ENCODE measurements at regions not wholly inside any gene's neighbourhood (a gene's known extent, or its start where the extent isn't known, plus 50 kb on each side); places are given as distances from the start of the nearest gene placed in this dataset.

DNA sequence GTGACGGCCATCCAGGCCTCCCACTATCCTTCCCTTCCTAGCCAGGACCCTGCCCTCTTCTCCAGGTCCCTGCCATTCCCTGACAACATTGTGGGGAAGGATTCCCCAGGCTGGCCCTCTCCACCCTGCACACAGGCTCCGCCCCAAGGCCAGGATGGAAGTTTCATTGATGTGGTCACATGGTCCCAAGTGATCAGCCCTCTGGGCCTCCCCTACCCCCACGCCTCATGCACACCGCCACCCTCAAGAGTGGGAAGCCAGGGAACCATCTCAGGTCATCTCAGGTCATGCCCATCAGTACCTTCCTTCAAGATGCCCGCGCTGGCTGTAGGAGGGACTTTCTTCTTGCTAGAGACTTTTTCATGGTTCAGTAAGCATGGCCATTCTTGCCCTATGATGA, 514.8 kb upstream of the RAB6C start:
- TF ChIP-seq, protein P1, sequence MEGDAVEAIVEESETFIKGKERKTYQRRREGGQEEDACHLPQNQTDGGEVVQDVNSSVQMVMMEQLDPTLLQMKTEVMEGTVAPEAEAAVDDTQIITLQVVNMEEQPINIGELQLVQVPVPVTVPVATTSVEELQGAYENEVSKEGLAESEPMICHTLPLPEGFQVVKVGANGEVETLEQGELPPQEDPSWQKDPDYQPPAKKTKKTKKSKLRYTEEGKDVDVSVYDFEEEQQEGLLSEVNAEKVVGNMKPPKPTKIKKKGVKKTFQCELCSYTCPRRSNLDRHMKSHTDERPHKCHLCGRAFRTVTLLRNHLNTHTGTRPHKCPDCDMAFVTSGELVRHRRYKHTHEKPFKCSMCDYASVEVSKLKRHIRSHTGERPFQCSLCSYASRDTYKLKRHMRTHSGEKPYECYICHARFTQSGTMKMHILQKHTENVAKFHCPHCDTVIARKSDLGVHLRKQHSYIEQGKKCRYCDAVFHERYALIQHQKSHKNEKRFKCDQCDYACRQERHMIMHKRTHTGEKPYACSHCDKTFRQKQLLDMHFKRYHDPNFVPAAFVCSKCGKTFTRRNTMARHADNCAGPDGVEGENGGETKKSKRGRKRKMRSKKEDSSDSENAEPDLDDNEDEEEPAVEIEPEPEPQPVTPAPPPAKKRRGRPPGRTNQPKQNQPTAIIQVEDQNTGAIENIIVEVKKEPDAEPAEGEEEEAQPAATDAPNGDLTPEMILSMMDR (IDR thresholded peaks at IDR 0.05; ENCODE audit: insufficient read depth, low read length), result no peak
- TF ChIP-seq POLR2AphosphoS5 (IDR thresholded peaks at IDR 0.05; ENCODE audit: low read depth) (no peak), GABPA (IDR thresholded peaks at IDR 0.05; ENCODE audit: low read depth) (no peak)

Data from HL-60 (cell line).